Thyroid gland (tissue), 4 donors: ENCODE measurements at regions not wholly inside any gene's neighbourhood (a gene's known extent, or its start where the extent isn't known, plus 50 kb on each side); places are given as distances from the start of the nearest gene placed in this dataset.

Experiments used
- CTCF ChIP-seq, 6 experiments: fragments of 200-600 bp in 3 of 6; fragments of 450-650 bp in 3 of 6; sonication (generic) in 3 of 6; IDR thresholded peaks; one replicate each; pipeline ENCODE4 v1.5.1; 2016 to 2019; ENCODE audit warnings: antibody characterized with exemption in 6 of 6, mild to moderate bottlenecking in 2 of 6, inconsistent platforms in 1 of 6, moderate library complexity in 1 of 6
- POLR2A ChIP-seq, 2 donors: fragments of 450-650 bp; IDR thresholded peaks; one replicate each; pipeline ENCODE4 v1.6.1; 2017; ENCODE audit warnings: antibody characterized with exemption in 2 of 2, mild to moderate bottlenecking in 2 of 2, moderate library complexity in 1 of 2

- TF ChIP-seq CTCF (IDR thresholded peaks at IDR 0.05), result no peak
- TF ChIP-seq POLR2A (IDR thresholded peaks at IDR 0.05), result no peak
These were observed 66.6 kb upstream of the HS3ST1 start for GRCh38 chr4:11495291-11495690.
